H1 (cell line): ENCODE measurements at regions not wholly inside any gene's neighbourhood (a gene's known extent, or its start where the extent isn't known, plus 50 kb on each side); places are given as distances from the start of the nearest gene placed in this dataset.

ENCODE experiments used
- CTCF ChIA-PET: fragments of 300-600 bp; sonication (Branson Sonifier 250); formaldehyde crosslinking; loops from one replicate; lab custom pipeline; 2021; ENCODE audit not compliant: partially characterized antibody; lab: Charles Lee
- POLR2A ChIA-PET: fragments of 300-600 bp; sonication (Branson Sonifier 250); formaldehyde crosslinking; loops from one replicate; lab custom pipeline; 2021; ENCODE audit warnings: inconsistent platforms; ENCODE audit not compliant: partially characterized antibody; lab: Charles Lee
- DNase-seq, 2 experiments: peaks; one replicate each; pipeline versions ENCODE4 v3.0.0 to v3.0.0-alpha.2; 2010 to 2022; ENCODE audit warnings: low spot score in 2 of 2, low read depth in 1 of 2, mixed read lengths in 1 of 2
- FAIRE-seq: peaks from 2 replicates; lab custom pipeline; 2011; peaks lifted over from hg19 to GRCh38; lab: Jason Lieb, UNC
- H2AFZ ChIP-seq: 2 replicates; pipeline ENCODE4 v1.8.1; 2012; ENCODE audit warnings: low read length, inconsistent platforms
- H2AK5ac ChIP-seq: 2 replicates; pipeline ENCODE4 v1.6.1; 2013; ENCODE audit warnings: low read depth, low read length
- H2BK120ac ChIP-seq: replicated peaks from 2 replicates; pipeline ENCODE3; 2013; ENCODE audit warnings: low read depth, low read length, inconsistent platforms
- H2BK12ac ChIP-seq: 2 replicates; pipeline ENCODE4 v1.6.1; 2013; ENCODE audit warnings: low read depth, low read length
- H2BK15ac ChIP-seq: 2 replicates; pipeline ENCODE4 v1.6.1; 2013; ENCODE audit warnings: low read length
- H2BK20ac ChIP-seq: 2 replicates; pipeline ENCODE4 v1.6.1; 2013; ENCODE audit warnings: low read length
- H2BK5ac ChIP-seq: 2 replicates; pipeline ENCODE4 v1.6.1; 2013; ENCODE audit warnings: low read depth, low read length
- H3K14ac ChIP-seq: 2 replicates; pipeline ENCODE4 v1.6.1; 2013; ENCODE audit warnings: inconsistent platforms; ENCODE audit not compliant: insufficient read length
- H3K18ac ChIP-seq: 2 replicates; pipeline ENCODE4 v1.6.1; 2013; ENCODE audit warnings: low read length; ENCODE audit errors: extremely low read depth
- H3K23ac ChIP-seq: 2 replicates; pipeline ENCODE4 v1.6.1; 2013; ENCODE audit warnings: inconsistent platforms; ENCODE audit not compliant: insufficient read length
- H3K23me2 ChIP-seq: 2 replicates; pipeline ENCODE4 v1.6.1; 2013; ENCODE audit warnings: low read depth, low read length
- H3K27ac ChIP-seq: 2 replicates; pipeline ENCODE4 v1.6.1; 2011; ENCODE audit warnings: low read depth, low read length, inconsistent platforms
- H3K27me3 ChIP-seq, 4 experiments: replicated peaks in 1 of 4; 1 replicate in 1 of 4; 2 replicates in 3 of 4; pipeline versions ENCODE4 v1.6.1 to v1.8.1; 2011 to 2013; ENCODE audit warnings: low read length in 3 of 4, mild to moderate bottlenecking in 3 of 4, inconsistent platforms in 2 of 4, mixed read lengths in 2 of 4, moderate library complexity in 1 of 4; ENCODE audit not compliant: control insufficient read depth in 3 of 4, insufficient read depth in 3 of 4; ENCODE audit errors: extremely low read depth in 1 of 4
- H3K36me3 ChIP-seq, 4 experiments: 2 replicates each; pipeline versions ENCODE4 v1.6.1 to v1.8.1; 2011 to 2013; ENCODE audit warnings: mild to moderate bottlenecking in 4 of 4, low read length in 3 of 4, moderate library complexity in 2 of 4, control low read depth in 1 of 4, inconsistent platforms in 1 of 4; ENCODE audit not compliant: insufficient read depth in 4 of 4, control insufficient read depth in 2 of 4
- H3K4ac ChIP-seq: replicated peaks from 2 replicates; pipeline ENCODE3; 2013; ENCODE audit warnings: low read length, low read depth, mixed read lengths, inconsistent platforms; ENCODE audit not compliant: insufficient read length
- H3K4me1 ChIP-seq, 4 experiments: replicated peaks in 1 of 4; 1 replicate in 1 of 4; 2 replicates in 3 of 4; pipeline versions ENCODE4 v1.6.1 to v1.8.1; 2011 to 2013; ENCODE audit warnings: low read length in 3 of 4, inconsistent platforms in 2 of 4, mixed read lengths in 1 of 4; ENCODE audit not compliant: insufficient read depth in 4 of 4, control insufficient read depth in 3 of 4
- H3K4me2 ChIP-seq, 2 experiments: 2 replicates each; pipeline versions ENCODE4 v1.6.1 to v1.8.1; 2011 to 2013; ENCODE audit warnings: low read depth in 2 of 2, low read length in 2 of 2, control low read depth in 1 of 2, inconsistent platforms in 1 of 2, mild to moderate bottlenecking in 1 of 2; ENCODE audit not compliant: insufficient read depth in 1 of 2
- H3K4me3 ChIP-seq, 4 experiments: fragments of 200-600, 300-600 bp in 1 of 4; sonication (generic), shearing (Covaris generic), sonication (Bioruptor Twin) in 1 of 4; 2 replicates each; pipeline versions ENCODE4 v1.5.1 to v1.8.1; 2011 to 2016; ENCODE audit warnings: low read length in 4 of 4, low read depth in 3 of 4, control low read depth in 2 of 4, inconsistent platforms in 2 of 4, mild to moderate bottlenecking in 2 of 4, mixed read lengths in 1 of 4, moderate library complexity in 1 of 4; ENCODE audit not compliant: insufficient read depth in 2 of 4; ENCODE audit errors: extremely low read depth in 1 of 4
- H3K56ac ChIP-seq: replicated peaks from 2 replicates; pipeline ENCODE3; 2013; ENCODE audit warnings: low read depth, mild to moderate bottlenecking, mixed read lengths, low read length, inconsistent platforms; ENCODE audit not compliant: insufficient read length
- H3K79me1 ChIP-seq: 2 replicates; pipeline ENCODE4 v1.6.1; 2013; ENCODE audit warnings: low read depth, low read length, control low read depth
- H3K79me2 ChIP-seq, 2 experiments: 2 replicates each; pipeline versions ENCODE4 v1.6.1 to v1.8.1; 2012 to 2013; ENCODE audit warnings: low read length in 2 of 2, mild to moderate bottlenecking in 2 of 2, inconsistent platforms in 1 of 2; ENCODE audit not compliant: insufficient read depth in 2 of 2, control insufficient read depth in 1 of 2
- H3K9ac ChIP-seq, 4 experiments: replicated peaks in 1 of 4; 1 replicate in 1 of 4; 2 replicates in 3 of 4; pipeline versions ENCODE4 v1.6.1 to v1.8.1; 2011 to 2013; ENCODE audit warnings: low read depth in 3 of 4, low read length in 3 of 4, control low read depth in 2 of 4, mild to moderate bottlenecking in 2 of 4, moderate library complexity in 2 of 4, inconsistent platforms in 1 of 4; ENCODE audit errors: extremely low read depth in 1 of 4
- H3K9me3 ChIP-seq, 2 experiments: 2 replicates each; pipeline versions ENCODE4 v1.6.1 to v1.8.1; 2012 to 2013; ENCODE audit warnings: mild to moderate bottlenecking in 2 of 2, moderate library complexity in 2 of 2, control low read depth in 1 of 2, inconsistent platforms in 1 of 2, low read depth in 1 of 2, low read length in 1 of 2, mixed read lengths in 1 of 2; ENCODE audit not compliant: insufficient read depth in 2 of 2
- H4K20me1 ChIP-seq, 2 experiments: replicated peaks in 1 of 2; 2 replicates each; pipeline versions ENCODE3 to v1.8.1; 2011 to 2013; ENCODE audit warnings: inconsistent platforms in 2 of 2, low read length in 2 of 2, mild to moderate bottlenecking in 1 of 2; ENCODE audit not compliant: insufficient read depth in 2 of 2, control insufficient read depth in 1 of 2
- H4K5ac ChIP-seq: 2 replicates; pipeline ENCODE4 v1.6.1; 2013; ENCODE audit warnings: low read length, low read depth, mixed read lengths, inconsistent platforms; ENCODE audit not compliant: insufficient read length
- H4K8ac ChIP-seq: 2 replicates; pipeline ENCODE4 v1.8.0; 2013; ENCODE audit warnings: mild to moderate bottlenecking, moderate library complexity, low read length, inconsistent platforms; ENCODE audit not compliant: insufficient read depth; ENCODE audit errors: extremely low read depth
- H4K91ac ChIP-seq: replicated peaks from 2 replicates; pipeline ENCODE3; 2013; ENCODE audit warnings: low read length, mixed read lengths, inconsistent platforms; ENCODE audit not compliant: insufficient read length
- ASH2L ChIP-seq: fragments of 200-600, 300-600 bp; sonication (generic); IDR thresholded peaks from one replicate; pipeline ENCODE4 v1.7.1; 2017; ENCODE audit warnings: low read length
- BACH1 ChIP-seq: IDR thresholded peaks from 2 replicates; pipeline ENCODE4 v1.6.1; 2012; ENCODE audit warnings: low read length, improper control_type of control experiment
- CBX8 ChIP-seq: fragments of 300-800, 300-1000 bp; sonication (generic); IDR thresholded peaks from 2 replicates; pipeline ENCODE4 v1.7.1; 2016; ENCODE audit warnings: low read depth, low read length, borderline replicate concordance
- CHD2 ChIP-seq: IDR thresholded peaks from 2 replicates; pipeline ENCODE4 v1.6.1; 2012; ENCODE audit warnings: low read length, improper control_type of control experiment
- KDM4A ChIP-seq: IDR thresholded peaks from one replicate; pipeline ENCODE4 v1.7.1; 2012; ENCODE audit warnings: low read depth, mild to moderate bottlenecking, moderate library complexity, low read length, inconsistent platforms; ENCODE audit not compliant: severe bottlenecking
- WGBS, 2 experiments: shearing (Covaris generic) in 1 of 2; methylation state at CpG; one replicate each; pipeline versions ENCODE4 v1.1.6 to v1.1.7; 2013 to 2015; ENCODE audit warnings: low lambda C conversion rate in 2 of 2, mixed read lengths in 2 of 2, inconsistent platforms in 1 of 2, low coverage in 1 of 2, missing lambda C conversion rate in 1 of 2; ENCODE audit not compliant: insufficient replicate concordance in 2 of 2, insufficient coverage in 1 of 2, insufficient read length in 1 of 2; ENCODE audit errors: extremely low coverage in 1 of 2, missing lambda C conversion rate in 1 of 2; 5-methylcytosine and 5-hydroxymethylcytosine counted together

DNA sequence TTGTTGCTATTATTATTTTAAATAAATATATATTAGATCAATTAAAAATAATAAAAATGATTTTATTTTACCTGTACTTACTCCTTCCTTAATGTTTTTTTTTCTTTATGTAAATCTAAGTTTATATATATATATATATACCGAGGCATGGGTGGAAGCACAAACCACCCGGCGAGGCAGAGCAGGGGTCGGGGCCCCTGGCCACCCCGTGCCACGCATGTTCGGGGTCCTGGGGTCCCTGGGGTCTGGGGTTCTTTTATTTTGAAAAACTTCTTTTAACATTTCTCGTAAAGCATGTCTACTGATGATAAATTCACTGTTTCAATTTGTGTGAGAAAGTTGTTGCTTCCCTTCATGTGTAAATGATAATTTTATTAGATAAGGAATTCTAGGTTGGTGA lies 976.1 kb downstream of the REEP3 start:
- no peak overlapping the region for H3K18ac ChIP-seq
- no peaks in the 10 kb centered on the region for H3K79me2 ChIP-seq
- H3K4me2 ChIP-seq = no peak overlapping the region
- H4K91ac ChIP-seq = no peak overlapping the region
- DNase-seq (no peak), FAIRE-seq (no peak)
- no peak overlapping the region for H2BK15ac ChIP-seq
- H4K5ac ChIP-seq = no peak overlapping the region
- 0 out of 7 replicates have a peak, but pooled peaks cover 0 to 2% (median 0%) of the 10 kb centered on the region in 4 experiments for H3K4me1 ChIP-seq
- H4K20me1 ChIP-seq = no peaks in the 10 kb centered on the region
- H3K36me3 ChIP-seq = no peaks in the 10 kb centered on the region
- no peak overlapping the region for H2BK12ac ChIP-seq
- no peaks in the 10 kb centered on the region for H3K23me2 ChIP-seq
- H3K14ac ChIP-seq = no peak overlapping the region
- H2BK5ac ChIP-seq = no peak overlapping the region
- H3K27me3 ChIP-seq = no peaks in the 10 kb centered on the region
- no peak overlapping the region for H2BK20ac ChIP-seq
- H3K27ac ChIP-seq = no peak overlapping the region
- 98% methylated on average over 8 of the region's 8 CpGs; no CpG with 5 or more reads in 1 of the 2 experiments for WGBS, 2 experiments
- no peak overlapping the region for H3K4me3 ChIP-seq
- TF ChIP-seq BACH1 = no peak
- no peak for TF ChIP-seq KDM4A
- TF ChIP-seq ASH2L = no peak
- TF ChIP-seq CHD2 = no peak
- TF ChIP-seq CBX8 = no peak
- ChIA-PET POLR2A (no interaction called here), CTCF (no interaction called here)
- H3K9ac ChIP-seq = no peak overlapping the region
- H3K56ac ChIP-seq = no peak overlapping the region
- no peak overlapping the region for H3K4ac ChIP-seq
- H4K8ac ChIP-seq = no peak overlapping the region
- H3K9me3 ChIP-seq = no peaks in the 10 kb centered on the region
- H3K23ac ChIP-seq = no peak overlapping the region
- H3K79me1 ChIP-seq = no peaks in the 10 kb centered on the region
- H2AK5ac ChIP-seq = no peak overlapping the region
- H2BK120ac ChIP-seq = no peak overlapping the region
- H2AFZ ChIP-seq = no peak overlapping the region
